Loucy (cell line): ENCODE measurements at regions not wholly inside any gene's neighbourhood (a gene's known extent, or its start where the extent isn't known, plus 50 kb on each side); places are given as distances from the start of the nearest gene placed in this dataset.

Experiments used
- H2AFZ ChIP-seq: fragments of 200-600 bp; sonication (generic); 2 replicates; pipeline ENCODE4 v1.6.0; 2016; ENCODE audit warnings: antibody characterized with exemption, mild to moderate bottlenecking, low read length, moderate library complexity
- H3F3A ChIP-seq: fragments of 200-600 bp; 2 replicates; pipeline ENCODE4 v1.6.0; 2016; ENCODE audit warnings: antibody characterized with exemption, low read depth, mild to moderate bottlenecking
- H3K27me3 ChIP-seq: fragments of 200-600 bp; sonication (generic); 2 replicates; pipeline ENCODE4 v1.6.1; 2014; ENCODE audit warnings: low read length, mild to moderate bottlenecking; ENCODE audit not compliant: insufficient read depth, poor library complexity, severe bottlenecking
- H3K36me3 ChIP-seq: fragments of 200-600 bp; sonication (generic); 2 replicates; pipeline ENCODE4 v1.6.1; 2016; ENCODE audit warnings: low read length; ENCODE audit not compliant: insufficient read depth
- H3K4me1 ChIP-seq: fragments of 200-600 bp; sonication (generic); 2 replicates; pipeline ENCODE4 v1.5.1; 2014; ENCODE audit warnings: low read length, mild to moderate bottlenecking; ENCODE audit not compliant: insufficient read depth, poor library complexity, severe bottlenecking
- H3K4me2 ChIP-seq: fragments of 200-600 bp; sonication (generic); 2 replicates; pipeline ENCODE4 v1.6.0; 2014; ENCODE audit warnings: antibody characterized with exemption, low read length, low read depth, mild to moderate bottlenecking; ENCODE audit not compliant: poor library complexity, severe bottlenecking
- H3K4me3 ChIP-seq: fragments of 200-600 bp; sonication (generic); 2 replicates; pipeline ENCODE4 v1.5.1; 2014; ENCODE audit warnings: low read length, mild to moderate bottlenecking, mixed read lengths; ENCODE audit not compliant: poor library complexity, severe bottlenecking
- H3K79me2 ChIP-seq: fragments of 200-600 bp; sonication (generic); 2 replicates; pipeline ENCODE4 v1.6.1; 2014; ENCODE audit warnings: low read length; ENCODE audit not compliant: insufficient read depth
- H3K9ac ChIP-seq: fragments of 200-600 bp; sonication (generic); 2 replicates; pipeline ENCODE4 v1.6.0; 2014; ENCODE audit warnings: mild to moderate bottlenecking, low read depth, low read length, moderate library complexity; ENCODE audit not compliant: poor library complexity, severe bottlenecking
- H3K9me2 ChIP-seq: fragments of 200-600 bp; sonication (generic); replicated peaks from 2 replicates; pipeline ENCODE4 v1.6.1; 2016; ENCODE audit warnings: low read depth, low read length, mixed read lengths
- H3K9me3 ChIP-seq: fragments of 200-600 bp; sonication (generic); 2 replicates; pipeline ENCODE4 v1.6.1; 2014; ENCODE audit warnings: mild to moderate bottlenecking, antibody characterized with exemption, low read length, low read depth; ENCODE audit not compliant: insufficient read depth
- H4K20me1 ChIP-seq: fragments of 200-600 bp; sonication (generic); 2 replicates; pipeline ENCODE4 v1.6.0; 2014; ENCODE audit warnings: antibody characterized with exemption, low read length, mild to moderate bottlenecking; ENCODE audit not compliant: insufficient read depth, poor library complexity, severe bottlenecking
- EZH2phosphoT487 ChIP-seq: fragments of 200-600 bp; IDR thresholded peaks from 2 replicates; pipeline ENCODE4 v1.6.1; 2018; ENCODE audit warnings: antibody characterized with exemption, mild to moderate bottlenecking, moderate library complexity, borderline replicate concordance
- TF ChIP-seq, protein P1 (sequence below): fragments of 200-600 bp; sonication (generic); conservative IDR thresholded peaks from 2 replicates; pipeline ENCODE4 v1.5.1; 2014; ENCODE audit warnings: mild to moderate bottlenecking, antibody characterized with exemption, low read length

- Histone ChIP-seq H3F3A (no peaks in the 10 kb centered on the region), H3K9me3 (no peaks in the 10 kb centered on the region), H3K4me2 (no peak overlapping the region), H3K4me3 (no peak overlapping the region), H3K9me2 (no peaks in the 10 kb centered on the region), H3K4me1 (no peaks in the 10 kb centered on the region), H3K27me3 (no peaks in the 10 kb centered on the region), H4K20me1 (no peaks in the 10 kb centered on the region), H2AFZ (no peak overlapping the region), H3K36me3 (no peaks in the 10 kb centered on the region), H3K9ac (no peak overlapping the region), H3K79me2 (no peaks in the 10 kb centered on the region)
- no peak for TF ChIP-seq EZH2phosphoT487
- TF ChIP-seq, protein P1, sequence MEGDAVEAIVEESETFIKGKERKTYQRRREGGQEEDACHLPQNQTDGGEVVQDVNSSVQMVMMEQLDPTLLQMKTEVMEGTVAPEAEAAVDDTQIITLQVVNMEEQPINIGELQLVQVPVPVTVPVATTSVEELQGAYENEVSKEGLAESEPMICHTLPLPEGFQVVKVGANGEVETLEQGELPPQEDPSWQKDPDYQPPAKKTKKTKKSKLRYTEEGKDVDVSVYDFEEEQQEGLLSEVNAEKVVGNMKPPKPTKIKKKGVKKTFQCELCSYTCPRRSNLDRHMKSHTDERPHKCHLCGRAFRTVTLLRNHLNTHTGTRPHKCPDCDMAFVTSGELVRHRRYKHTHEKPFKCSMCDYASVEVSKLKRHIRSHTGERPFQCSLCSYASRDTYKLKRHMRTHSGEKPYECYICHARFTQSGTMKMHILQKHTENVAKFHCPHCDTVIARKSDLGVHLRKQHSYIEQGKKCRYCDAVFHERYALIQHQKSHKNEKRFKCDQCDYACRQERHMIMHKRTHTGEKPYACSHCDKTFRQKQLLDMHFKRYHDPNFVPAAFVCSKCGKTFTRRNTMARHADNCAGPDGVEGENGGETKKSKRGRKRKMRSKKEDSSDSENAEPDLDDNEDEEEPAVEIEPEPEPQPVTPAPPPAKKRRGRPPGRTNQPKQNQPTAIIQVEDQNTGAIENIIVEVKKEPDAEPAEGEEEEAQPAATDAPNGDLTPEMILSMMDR: no peak
Measured at GRCh38 chr21:17442165-17442564, 70.7 kb upstream of the CXADR start.

DNA sequence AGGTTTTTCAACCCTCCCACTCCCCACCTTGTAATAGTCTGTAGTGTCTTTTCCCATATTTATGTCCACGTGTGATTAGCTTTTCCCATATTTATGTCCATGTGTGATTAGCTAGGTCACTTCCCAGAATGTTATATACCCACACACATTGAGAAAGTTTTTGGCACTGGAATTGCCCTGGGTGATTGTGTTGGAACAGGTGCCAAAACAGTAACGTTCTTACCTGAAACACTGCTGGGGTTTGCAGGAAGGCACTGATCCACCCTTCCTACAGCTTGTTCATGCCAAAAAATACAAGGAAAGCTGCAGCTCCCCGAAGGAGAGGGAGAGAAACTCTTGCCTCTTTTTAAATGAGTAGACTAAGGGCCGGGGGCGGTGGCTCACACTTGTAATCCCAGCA, 68.0 kb upstream of the CXADR start:
- H3K36me3 ChIP-seq: no peaks in the 10 kb centered on the region
- H2AFZ ChIP-seq: no peak overlapping the region
- H3K9me3 ChIP-seq: no peaks in the 10 kb centered on the region
- no peaks in the 10 kb centered on the region for H3K27me3 ChIP-seq
- no peaks in the 10 kb centered on the region for H3K4me1 ChIP-seq
- no peaks in the 10 kb centered on the region for H3K9me2 ChIP-seq
- H3F3A ChIP-seq: no peaks in the 10 kb centered on the region
- TF ChIP-seq, protein P1: no peak
- TF ChIP-seq EZH2phosphoT487: no peak
- H3K4me3 ChIP-seq: no peak overlapping the region
- H4K20me1 ChIP-seq: no peaks in the 10 kb centered on the region
- no peaks in the 10 kb centered on the region for H3K79me2 ChIP-seq
- H3K9ac ChIP-seq: no peak overlapping the region
- H3K4me2 ChIP-seq: no peak overlapping the region

- Histone ChIP-seq H3K36me3 (no peaks in the 10 kb centered on the region), H3K4me2 (no peak overlapping the region), H2AFZ (no peak overlapping the region), H3K4me3 (no peak overlapping the region), H3F3A (no peaks in the 10 kb centered on the region), H3K27me3 (no peaks in the 10 kb centered on the region), H3K9ac (no peak overlapping the region), H3K9me2 (no peaks in the 10 kb centered on the region), H4K20me1 (no peaks in the 10 kb centered on the region), H3K79me2 (no peaks in the 10 kb centered on the region), H3K9me3 (no peaks in the 10 kb centered on the region), H3K4me1 (no peaks in the 10 kb centered on the region)
- no peak for TF ChIP-seq EZH2phosphoT487
- TF ChIP-seq, protein P1: no peak
Measured at GRCh38 chr21:17446737-17447136, 66.1 kb upstream of the CXADR start.
